ENCODE measurements at regions not wholly inside any gene's neighbourhood (a gene's known extent, or its start where the extent isn't known, plus 50 kb on each side); places are given as distances from the start of the nearest gene placed in this dataset.

DNA sequence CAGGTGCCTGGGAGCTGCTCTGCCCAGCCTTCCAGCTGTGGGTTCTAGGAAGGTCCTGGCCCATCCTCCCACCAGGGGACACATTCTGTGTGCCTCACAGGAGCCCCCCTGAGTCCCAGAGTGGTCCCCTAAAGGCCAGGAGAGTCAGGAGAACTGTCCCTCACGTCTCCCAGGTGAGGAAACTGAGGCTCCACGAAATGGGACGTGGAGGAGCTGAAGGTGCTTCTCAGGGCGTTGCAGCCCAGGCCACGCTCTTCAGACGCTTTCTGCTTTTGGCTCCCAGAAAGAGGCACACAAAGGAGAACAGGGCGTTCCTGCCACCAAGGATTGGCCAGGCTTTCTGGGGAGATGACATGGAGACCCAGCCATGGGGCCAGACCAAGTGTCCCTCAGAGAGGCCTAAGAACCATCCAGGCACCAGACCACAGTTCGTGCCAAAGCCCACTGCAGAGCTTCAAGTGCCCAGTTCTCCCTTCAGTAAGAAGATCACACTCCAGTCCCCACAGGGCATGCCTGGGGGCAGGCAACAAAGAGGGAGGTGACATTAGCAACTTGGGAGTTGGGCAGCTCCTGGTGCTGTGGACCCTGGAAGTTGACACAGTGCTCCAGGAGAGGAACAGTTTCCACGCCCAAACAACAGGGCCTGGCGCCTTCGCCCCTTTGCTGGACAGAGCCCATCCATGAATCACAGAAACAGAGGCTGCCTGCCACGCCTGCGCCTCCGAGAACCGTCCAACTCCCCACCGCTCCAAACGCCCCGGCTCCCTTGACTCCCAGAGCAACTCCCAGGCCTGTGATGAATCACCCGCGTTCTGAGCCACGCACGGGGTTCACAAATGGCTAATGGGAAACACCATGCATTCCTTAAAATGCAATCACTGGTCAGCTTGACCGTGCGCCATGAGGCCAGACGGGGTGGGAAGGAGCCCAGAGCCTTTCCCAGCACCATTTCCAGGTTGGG, 589.2 kb downstream of the BRD1 start:
- Histone ChIP-seq H3K4me1 (ENCODE audit: insufficient read depth, poor library complexity, severe bottlenecking) (no peaks in the 10 kb centered on the region), H3K36me3 (ENCODE audit: low read depth) (no peaks in the 10 kb centered on the region)
- DNase-seq (ENCODE audit: low spot score) = no peak

GRCh38 chr22:49237703-49238102, 590.0 kb downstream of the BRD1 start:
- DNase-seq (ENCODE audit: low spot score) = no peak
- ATAC-seq (ENCODE audit: low read depth) = no peak
- H3K4me1 ChIP-seq (ENCODE audit: insufficient read depth, poor library complexity, severe bottlenecking) = no peaks in the 10 kb centered on the region
- no peak overlapping the region for H3K4me3 ChIP-seq (ENCODE audit: severe bottlenecking)
- H3K36me3 ChIP-seq (ENCODE audit: low read depth) = no peaks in the 10 kb centered on the region
- peaks cover 4% of the 10 kb centered on the region for H3K9me3 ChIP-seq (ENCODE audit: severe bottlenecking)
- no peaks in the 10 kb centered on the region for H3K27me3 ChIP-seq (ENCODE audit: insufficient read depth, poor library complexity, severe bottlenecking)
- TF ChIP-seq CTCF (IDR thresholded peaks at IDR 0.05; ENCODE audit: poor library complexity, severe bottlenecking) = no peak
- H3K27ac ChIP-seq (ENCODE audit: poor library complexity, severe bottlenecking) = no peak overlapping the region

More for the DNA sequence above, 589.2 kb downstream of the BRD1 start:
- H3K9me3 ChIP-seq (ENCODE audit: severe bottlenecking) = peaks cover 4% of the 10 kb centered on the region
- TF ChIP-seq CTCF (IDR thresholded peaks at IDR 0.05; ENCODE audit: poor library complexity, severe bottlenecking) = no peak
- H3K27ac ChIP-seq (ENCODE audit: poor library complexity, severe bottlenecking) = no peak overlapping the region
- no peaks in the 10 kb centered on the region for H3K27me3 ChIP-seq (ENCODE audit: insufficient read depth, poor library complexity, severe bottlenecking)
- no peak for ATAC-seq (ENCODE audit: low read depth)
- no peak overlapping the region for H3K4me3 ChIP-seq (ENCODE audit: severe bottlenecking)

DNA sequence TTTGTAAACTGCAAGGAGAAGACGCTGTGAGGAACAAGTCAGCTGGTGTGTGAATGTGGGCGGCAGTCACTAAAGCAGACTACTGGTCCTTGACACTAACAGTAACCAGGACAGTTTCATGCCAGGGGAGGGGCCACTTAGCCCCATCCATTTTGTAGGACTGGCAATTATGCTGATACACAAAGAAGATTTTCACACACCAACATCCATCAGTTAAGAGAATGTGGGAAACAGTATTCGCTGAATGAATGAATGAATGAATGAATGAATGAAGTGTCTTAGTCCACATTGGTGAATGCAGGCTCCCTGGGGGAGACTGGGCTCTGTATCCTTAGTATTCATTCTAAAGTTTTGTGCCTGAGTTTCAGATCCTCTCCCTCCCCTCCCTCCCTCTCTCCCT, 590.4 kb downstream of the BRD1 start:
- Histone ChIP-seq H3K4me3 (ENCODE audit: severe bottlenecking) (no peak overlapping the region), H3K4me1 (ENCODE audit: insufficient read depth, poor library complexity, severe bottlenecking) (no peaks in the 10 kb centered on the region), H3K9me3 (ENCODE audit: severe bottlenecking) (peaks cover 4% of the 10 kb centered on the region), H3K36me3 (ENCODE audit: low read depth) (no peaks in the 10 kb centered on the region), H3K27me3 (ENCODE audit: insufficient read depth, poor library complexity, severe bottlenecking) (no peaks in the 10 kb centered on the region), H3K27ac (ENCODE audit: poor library complexity, severe bottlenecking) (no peak overlapping the region)
- TF ChIP-seq CTCF (IDR thresholded peaks at IDR 0.05; ENCODE audit: poor library complexity, severe bottlenecking) = no peak
- DNase-seq (ENCODE audit: low spot score) (no peak), ATAC-seq (ENCODE audit: low read depth) (no peak)

DNA sequence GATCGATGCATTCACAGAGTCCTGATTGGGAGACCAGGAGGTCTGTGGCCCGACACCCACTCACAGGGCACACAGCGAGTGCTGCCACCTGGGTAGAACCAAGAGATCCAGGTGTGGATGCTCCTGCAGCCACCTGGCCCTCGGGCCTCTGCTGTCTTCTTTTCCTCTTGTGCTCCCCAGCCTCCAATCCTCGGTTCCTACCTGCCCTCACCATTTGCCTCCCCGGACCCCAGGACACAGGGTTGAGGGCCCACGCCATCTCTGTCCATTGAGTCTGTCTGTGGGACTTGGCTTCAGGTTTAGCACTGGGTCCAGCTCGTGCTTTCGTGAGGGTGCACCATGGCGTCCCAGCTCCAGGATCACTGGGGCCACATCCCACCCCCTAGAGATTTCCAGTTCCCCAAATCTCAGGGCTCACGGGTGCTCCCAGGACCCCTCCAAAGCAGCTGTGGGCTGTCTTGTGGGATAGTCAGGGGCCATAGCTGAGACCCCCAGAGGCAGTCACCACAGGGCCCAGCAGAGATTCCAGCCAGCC, 591.1 kb downstream of the BRD1 start:
- Histone ChIP-seq H3K4me1 (ENCODE audit: insufficient read depth, poor library complexity, severe bottlenecking) (no peaks in the 10 kb centered on the region), H3K27me3 (ENCODE audit: insufficient read depth, poor library complexity, severe bottlenecking) (no peaks in the 10 kb centered on the region), H3K27ac (ENCODE audit: poor library complexity, severe bottlenecking) (no peak overlapping the region), H3K36me3 (ENCODE audit: low read depth) (no peaks in the 10 kb centered on the region), H3K9me3 (ENCODE audit: severe bottlenecking) (peaks cover 4% of the 10 kb centered on the region), H3K4me3 (ENCODE audit: severe bottlenecking) (no peak overlapping the region)
- DNase-seq (ENCODE audit: low spot score) (no peak), ATAC-seq (ENCODE audit: low read depth) (no peak)
- no peak for TF ChIP-seq CTCF (IDR thresholded peaks at IDR 0.05; ENCODE audit: poor library complexity, severe bottlenecking)
